Cerebellar cortex (tissue), 1 donor: ENCODE measurements at regions not wholly inside any gene's neighbourhood (a gene's known extent, or its start where the extent isn't known, plus 50 kb on each side); places are given as distances from the start of the nearest gene placed in this dataset.
A peak's percentile ranks its signal among the peaks of the same experiment; 100 is the strongest.
"Not testable (repeated sequence)": the region's sequence is repeated elsewhere in the genome, so short reads cannot be mapped to it uniquely, and the experiment has no call there.

Experiments used
- DNase-seq: peaks from one replicate; pipeline ENCODE4 v3.0.0-alpha.2; 2015; ENCODE audit warnings: low spot score

DNA sequence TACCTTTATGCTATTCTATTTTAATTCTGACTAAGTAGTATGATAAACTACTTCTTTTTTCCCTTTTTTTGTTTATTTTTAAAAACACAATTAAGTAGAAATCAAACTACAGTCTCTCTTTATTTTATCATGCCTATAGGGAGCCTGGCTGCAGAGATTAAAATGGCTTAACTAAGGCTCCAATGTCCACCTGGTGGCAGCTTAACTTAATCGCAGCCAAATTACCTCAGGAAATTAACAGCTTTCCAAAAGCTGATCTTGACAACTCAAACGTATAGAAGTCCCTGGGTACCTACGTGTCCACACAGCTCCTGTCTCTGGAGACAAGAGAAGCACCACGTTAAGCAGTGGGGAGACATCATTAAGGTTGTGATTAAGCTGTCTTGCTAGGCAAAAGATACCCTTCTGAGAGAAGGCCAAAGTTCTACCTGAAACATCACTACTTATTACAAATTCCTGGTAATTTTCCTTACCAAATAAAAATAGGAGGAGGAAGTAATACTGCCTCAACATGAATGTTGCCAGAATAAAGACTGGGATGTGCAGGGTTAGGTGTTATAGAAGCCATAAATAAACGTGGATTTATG lies 63.2 kb upstream of the SNX19 start:
- DNase-seq, result peak; percentile 9

DNA sequence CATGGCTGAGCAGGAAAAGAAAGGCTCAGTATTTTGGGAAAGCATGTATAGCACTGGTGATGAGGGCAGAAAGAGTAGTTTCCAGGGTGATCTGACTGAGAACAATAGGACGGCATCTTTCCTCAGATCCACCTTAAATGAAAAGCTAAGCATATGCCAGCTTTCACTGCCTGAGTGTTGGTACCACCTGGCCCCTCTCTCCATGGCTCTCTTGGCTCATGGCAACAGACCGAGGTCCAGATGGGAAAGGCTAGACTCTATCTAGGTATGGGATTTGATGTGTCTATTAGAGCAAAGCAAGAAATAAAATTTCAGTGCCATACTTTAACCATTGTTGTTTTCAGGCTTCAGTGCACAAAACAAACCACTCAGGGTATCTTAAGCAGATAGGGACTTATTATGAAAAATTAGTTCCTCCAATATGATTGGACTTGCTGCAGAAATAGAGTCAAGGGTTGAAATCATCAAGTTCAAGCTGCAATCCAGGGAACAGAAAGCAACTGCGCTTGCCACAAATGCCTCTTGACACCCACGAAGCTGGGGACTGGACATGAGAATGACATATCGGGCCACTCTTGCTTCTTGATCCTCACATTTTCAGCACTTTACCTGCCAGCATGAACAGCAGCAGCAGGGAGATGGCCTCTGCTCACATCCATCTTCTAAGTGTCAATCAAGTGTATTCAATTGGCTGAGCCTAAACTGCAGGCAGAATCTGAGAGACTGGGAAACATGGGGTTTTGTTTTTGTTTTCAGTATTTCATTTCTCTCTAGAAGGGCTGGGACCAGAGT lies 64.0 kb upstream of the SNX19 start:
- peak; percentile 42 for DNase-seq

DNA sequence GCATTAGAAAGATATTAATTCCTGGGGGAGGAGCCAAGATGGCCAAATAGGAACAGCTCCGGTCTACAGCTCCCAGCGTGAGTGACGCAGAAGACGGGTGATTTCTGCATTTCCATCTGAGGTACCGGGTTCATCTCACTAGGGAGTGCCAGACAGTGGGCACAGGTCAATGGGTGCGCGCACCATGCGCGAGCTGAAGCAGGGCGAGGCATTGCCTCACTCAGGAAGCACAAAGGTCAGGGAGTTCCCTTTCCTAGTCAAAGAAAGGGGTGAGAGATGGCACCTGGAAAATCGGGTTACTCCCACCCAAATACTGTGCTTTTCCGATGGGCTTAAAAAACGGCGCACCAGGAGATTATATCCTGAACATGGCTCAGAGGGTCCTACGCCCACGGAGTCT lies 68.0 kb upstream of the SNX19 start:
- not testable (repeated sequence) for DNase-seq

DNA sequence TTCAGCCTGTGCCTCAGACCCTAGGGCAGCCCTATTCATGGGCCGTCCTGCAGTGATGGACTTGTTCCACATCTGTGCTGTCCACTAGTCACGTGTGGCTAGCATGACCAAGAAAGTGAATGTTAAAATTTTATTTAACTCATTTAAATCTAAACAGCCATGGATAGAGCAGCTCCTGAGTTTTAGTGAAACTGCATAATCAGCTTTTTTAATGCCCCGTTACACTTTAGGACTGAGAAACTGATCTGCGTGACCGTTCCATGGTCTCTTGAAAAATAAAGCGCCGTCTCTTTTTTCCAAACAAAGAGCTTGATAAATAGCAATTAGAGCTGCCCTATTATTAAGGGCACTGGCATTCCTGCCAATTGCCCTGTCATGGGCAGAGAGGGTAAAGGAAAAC lies 76.5 kb upstream of the SNX19 start:
- no peak for DNase-seq

DNA sequence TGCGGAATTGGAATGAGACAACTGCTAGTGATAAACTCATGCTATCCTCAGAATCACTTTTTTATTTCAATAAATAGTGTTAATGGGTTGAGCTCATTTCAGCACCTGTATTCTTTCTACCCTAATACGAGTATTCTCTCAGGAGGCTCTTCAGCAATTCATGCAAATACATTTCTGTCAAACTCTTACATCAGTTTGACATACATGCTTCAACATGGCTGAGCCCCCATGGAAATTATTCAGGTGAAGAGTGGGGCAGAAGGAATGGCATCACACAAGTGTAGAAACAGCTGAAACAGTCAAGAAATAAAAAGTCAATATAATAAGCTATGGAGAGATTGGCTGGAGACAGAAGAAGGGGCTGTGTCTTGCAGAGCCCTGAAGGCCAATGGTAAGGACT lies 77.8 kb upstream of the SNX19 start:
- DNase-seq, result no peak

GRCh38 chr11:130995266-130995665 lies 79.0 kb upstream of the SNX19 start:
- DNase-seq, result no peak

- DNase-seq, result no peak
These were observed 81.0 kb upstream of the SNX19 start for GRCh38 chr11:130997278-130997677.

DNA sequence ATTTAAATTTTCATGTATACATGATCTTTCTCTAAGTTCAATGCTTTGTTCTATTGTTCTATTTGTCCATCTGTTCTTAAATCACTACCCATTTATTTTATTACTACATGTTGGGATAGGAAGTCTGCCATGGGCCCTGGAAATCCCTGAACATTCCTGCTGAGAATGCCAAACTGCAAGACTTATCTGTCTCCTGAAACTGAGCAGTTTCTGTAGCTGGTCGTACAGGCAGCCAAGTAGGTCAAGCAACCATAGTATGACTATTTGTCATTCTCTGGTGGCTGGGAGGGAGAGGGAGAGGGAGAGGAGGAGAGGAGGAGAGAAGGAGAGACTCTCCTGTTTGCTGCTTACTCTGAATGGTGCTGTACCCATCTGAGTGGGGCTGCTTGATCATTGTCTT lies 82.8 kb upstream of the SNX19 start:
- no peak for DNase-seq

DNA sequence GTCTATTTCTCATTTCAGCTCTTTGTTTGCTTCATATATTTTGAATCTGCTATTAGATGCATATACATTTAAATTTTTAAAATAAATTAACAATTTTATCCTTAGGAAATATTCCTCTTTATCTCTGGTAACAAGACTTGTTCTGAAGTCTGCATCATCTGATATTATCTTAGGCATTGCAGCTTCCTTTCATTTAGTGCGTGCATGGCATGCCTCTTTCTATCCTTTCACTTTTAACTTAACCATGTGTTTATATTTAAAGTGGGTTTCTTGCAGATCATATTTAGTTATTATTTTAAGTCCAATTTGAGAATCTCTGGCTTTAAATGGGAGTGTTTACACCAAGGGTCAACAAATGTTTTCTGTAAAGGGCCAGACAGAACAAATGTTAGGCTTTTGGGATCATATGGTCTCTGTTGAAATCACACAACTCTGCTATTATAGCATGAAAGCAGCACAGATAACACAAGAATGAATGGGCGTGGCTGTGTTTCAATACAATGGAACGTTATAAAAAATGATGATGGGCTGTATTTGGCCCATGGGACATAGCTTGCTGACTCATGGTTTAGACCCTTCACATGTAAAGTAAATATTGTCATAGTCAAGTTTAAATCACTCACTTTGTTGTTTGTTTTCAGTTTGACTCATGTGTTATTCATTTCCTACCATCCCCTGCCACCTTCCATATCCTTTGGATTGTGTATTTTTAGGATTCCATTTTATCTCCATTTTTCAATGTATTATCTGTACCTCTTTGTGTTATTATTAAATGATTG lies 83.9 kb upstream of the SNX19 start:
- no peak for DNase-seq

- no peak for DNase-seq
These were observed 85.9 kb upstream of the SNX19 start for GRCh38 chr11:131002145-131002544.

- no peak for DNase-seq
These were observed 89.5 kb upstream of the SNX19 start for GRCh38 chr11:131005829-131006228.

GRCh38 chr11:131025020-131025419 lies 108.7 kb upstream of the SNX19 start:
- DNase-seq, result peak; percentile 5

- DNase-seq, result no peak
These were observed 109.3 kb upstream of the SNX19 start for GRCh38 chr11:131025421-131026125.

- DNase-seq, result no peak
These were observed 111.2 kb upstream of the SNX19 start for GRCh38 chr11:131027491-131027890.

- DNase-seq, result no peak
These were observed 116.9 kb upstream of the SNX19 start for GRCh38 chr11:131033151-131033651.

DNA sequence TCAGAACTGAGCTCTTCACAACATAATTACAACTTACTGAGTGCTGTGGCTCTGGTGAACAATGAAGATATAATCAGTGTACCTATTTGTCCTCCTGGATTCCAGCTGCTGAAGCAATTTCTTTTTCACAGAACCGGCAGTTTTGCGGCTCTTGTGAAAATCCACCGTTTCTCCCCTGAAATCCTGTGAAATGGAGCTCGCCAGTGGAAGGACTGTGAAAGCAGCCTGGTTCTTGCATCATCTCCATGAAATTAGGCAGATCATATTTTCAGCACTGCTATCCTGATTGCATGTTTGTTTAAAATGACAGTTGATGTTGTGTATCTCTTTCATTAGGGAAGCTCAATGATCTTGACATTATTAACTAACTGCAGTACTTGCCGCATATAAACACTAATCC lies 120.2 kb upstream of the SNX19 start:
- DNase-seq, result no peak

- DNase-seq, result no peak
These were observed 121.6 kb upstream of the SNX19 start for GRCh38 chr11:131037873-131038272.

- peak; percentile 22 for DNase-seq
These were observed 122.3 kb upstream of the SNX19 start for GRCh38 chr11:131038597-131038996.

DNA sequence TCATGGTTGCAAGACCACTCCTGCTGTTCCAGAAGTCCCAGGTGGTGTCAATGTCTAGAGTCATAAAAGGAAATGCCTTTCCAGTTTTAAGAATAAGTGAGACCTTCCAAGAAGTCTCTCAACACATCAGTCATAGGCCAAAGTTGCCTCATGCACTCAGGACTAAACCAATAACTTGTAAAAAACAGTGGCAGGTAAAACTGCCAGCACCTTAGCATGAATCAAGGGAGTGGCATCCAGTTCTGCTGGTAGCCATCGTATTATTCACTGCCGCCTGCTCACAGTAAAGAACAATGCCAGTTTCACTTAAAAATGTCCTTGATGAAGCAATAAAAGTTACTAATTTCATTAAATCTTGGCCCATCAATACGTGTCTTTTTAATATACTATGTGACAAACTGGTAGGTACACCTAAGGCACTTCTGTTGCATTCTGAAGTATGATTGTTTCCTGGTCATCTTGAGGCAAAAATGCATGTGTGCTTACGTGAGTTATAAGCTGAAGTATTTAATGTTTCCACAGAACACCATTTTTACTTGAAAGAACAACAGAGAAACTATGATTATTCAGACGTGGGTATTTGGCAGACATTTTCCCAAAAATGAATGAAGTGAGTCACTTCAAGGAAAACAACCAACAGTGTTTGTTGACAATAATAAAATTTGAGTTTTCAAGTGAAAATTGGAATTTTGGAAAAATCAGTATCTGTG lies 125.2 kb upstream of the SNX19 start:
- DNase-seq, result no peak

- DNase-seq, result no peak
These were observed 125.7 kb upstream of the SNX19 start for GRCh38 chr11:131042041-131042390.

DNA sequence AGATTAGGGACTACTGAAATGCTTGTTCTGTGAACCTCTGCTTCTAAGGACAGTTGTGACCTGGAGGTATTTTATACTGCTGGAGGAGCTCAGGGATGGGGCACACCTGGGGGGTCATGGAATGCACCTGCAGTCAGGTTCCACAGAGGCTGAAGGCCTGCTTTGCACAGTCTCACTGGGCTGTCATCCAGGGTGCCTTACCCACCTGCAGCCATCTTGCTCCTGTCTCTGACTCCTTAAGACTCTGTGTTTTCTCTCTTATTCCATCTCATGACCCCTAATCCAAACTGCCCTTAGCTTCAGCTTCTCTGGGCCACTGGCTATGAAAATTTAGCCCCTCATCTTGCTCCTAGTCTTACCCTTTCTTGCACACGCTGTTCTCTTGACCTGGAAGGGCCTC lies 127.0 kb upstream of the SNX19 start:
- DNase-seq, result no peak

GRCh38 chr11:131044851-131045250 lies 128.6 kb upstream of the SNX19 start:
- no peak for DNase-seq
